B cell (primary cell): ENCODE measurements at regions not wholly inside any gene's neighbourhood (a gene's known extent, or its start where the extent isn't known, plus 50 kb on each side); places are given as distances from the start of the nearest gene placed in this dataset. TPM values are rescaled to one million over a fixed set of nuclear protein-coding genes. Genes with fewer than 3 reads are reported as not detected.

Experiments
- ATAC-seq: fragments of 200-7000 bp; cut with Tn5 transposase; one replicate; pipeline ENCODE4 v1.10.0; 2021; ENCODE audit warnings: low read depth, mild to moderate bottlenecking, moderate number of reproducible peaks, moderate library complexity
- CTCF ChIA-PET: fragments of 350-600 bp; sonication (Branson Sonifier 250); formaldehyde crosslinking; loops from one replicate; lab custom pipeline; 2021; ENCODE audit warnings: antibody characterized with exemption, inconsistent platforms; lab: Charles Lee
- POLR2A ChIA-PET: fragments of 350-600 bp; sonication (Branson Sonifier 250); formaldehyde crosslinking; loops from one replicate; lab custom pipeline; 2021; ENCODE audit warnings: antibody characterized with exemption; lab: Charles Lee
- DNase-seq: peaks from one replicate; pipeline ENCODE4 v3.0.0; 2013
- H2AFZ ChIP-seq: 2 replicates; pipeline ENCODE4 v1.6.1; 2012; ENCODE audit warnings: mild to moderate bottlenecking, low read depth, low read length; ENCODE audit not compliant: insufficient read depth, poor library complexity, severe bottlenecking
- H3K27ac ChIP-seq, 2 donors: 1 replicate in 1 of 2; 2 replicates in 1 of 2; pipeline ENCODE4 v1.5.1; 2012 to 2013; ENCODE audit warnings: low read length in 2 of 2, mild to moderate bottlenecking in 2 of 2, moderate library complexity in 1 of 2
- H3K27me3 ChIP-seq, 4 experiments: fragments of 200-600 bp in 1 of 4; sonication (generic) in 1 of 4; replicated peaks in 1 of 4; 1 replicate in 2 of 4; 2 replicates in 2 of 4; pipeline versions ENCODE4 v1.6.1 to v1.7.0; 2013 to 2016; ENCODE audit warnings: low read length in 3 of 4, mild to moderate bottlenecking in 2 of 4, mixed read lengths in 1 of 4, moderate library complexity in 1 of 4; ENCODE audit not compliant: insufficient read depth in 4 of 4, control insufficient read depth in 3 of 4; ENCODE audit errors: control extremely low read depth in 1 of 4
- H3K36me3 ChIP-seq, 2 experiments: replicated peaks in 1 of 2; 1 replicate in 1 of 2; 2 replicates in 1 of 2; pipeline versions ENCODE4 v1.6.1 to v1.7.1; 2013; ENCODE audit warnings: low read length in 1 of 2; ENCODE audit not compliant: insufficient read depth in 2 of 2, control insufficient read depth in 1 of 2; ENCODE audit errors: control extremely low read depth in 1 of 2, extremely low read depth in 1 of 2
- H3K4me1 ChIP-seq, 2 donors: fragments of 200-600 bp in 1 of 2; sonication (generic) in 1 of 2; 1 replicate in 1 of 2; 2 replicates in 1 of 2; pipeline versions ENCODE4 v1.5.1 to v1.6.1; 2013 to 2017; ENCODE audit warnings: low read length in 2 of 2; ENCODE audit not compliant: control insufficient read depth in 2 of 2, insufficient read depth in 2 of 2
- H3K4me2 ChIP-seq: replicated peaks from 2 replicates; pipeline ENCODE3; 2012; ENCODE audit warnings: mild to moderate bottlenecking, low read depth, low read length; ENCODE audit not compliant: poor library complexity, severe bottlenecking
- H3K4me3 ChIP-seq, 5 experiments: fragments of 200-600 bp in 1 of 5; sonication (generic) in 1 of 5; 1 replicate in 3 of 5; 2 replicates in 2 of 5; pipeline versions ENCODE4 v1.5.1 to v1.7.0; 2011 to 2016; ENCODE audit warnings: low read length in 4 of 5, mild to moderate bottlenecking in 4 of 5, low read depth in 2 of 5, control low read depth in 1 of 5, moderate library complexity in 1 of 5; ENCODE audit not compliant: insufficient read depth in 1 of 5; ENCODE audit errors: control extremely low read depth in 1 of 5, extremely low read depth in 1 of 5
- H3K79me2 ChIP-seq: fragments of 200-600 bp; sonication (generic); one replicate; pipeline ENCODE4 v1.6.0; 2016; ENCODE audit warnings: low read length; ENCODE audit not compliant: control insufficient read depth, insufficient read depth
- H3K9ac ChIP-seq: fragments of 200-600 bp; sonication (generic); 2 replicates; pipeline ENCODE4 v1.6.1; 2017; ENCODE audit warnings: mild to moderate bottlenecking, low read length, moderate library complexity
- H3K9me3 ChIP-seq, 3 donors: one replicate each; pipeline versions ENCODE4 v1.6.1 to v1.7.1; 2013; ENCODE audit warnings: low read length in 2 of 3; ENCODE audit not compliant: control insufficient read depth in 2 of 3, insufficient read depth in 1 of 3; ENCODE audit errors: control extremely low read depth in 1 of 3
- H4K20me1 ChIP-seq: 2 replicates; pipeline ENCODE4 v1.6.0; 2012; ENCODE audit warnings: mild to moderate bottlenecking, low read length; ENCODE audit not compliant: insufficient read depth, control insufficient read depth, poor library complexity, severe bottlenecking
- H3K27ac Mint-ChIP-seq: one replicate; pipeline ENCODE4 v1.8.0; 2021; ENCODE audit warnings: mixed read lengths
- H3K27me3 Mint-ChIP-seq: one replicate; pipeline ENCODE4 v1.8.0; 2021; ENCODE audit warnings: mixed read lengths
- H3K4me1 Mint-ChIP-seq: one replicate; pipeline ENCODE4 v1.8.0; 2021; ENCODE audit warnings: mixed read lengths
- H3K4me3 Mint-ChIP-seq: one replicate; pipeline ENCODE4 v1.8.0; 2021; ENCODE audit warnings: mixed read lengths
- H3K9me3 Mint-ChIP-seq: one replicate; pipeline ENCODE4 v1.8.0; 2022; ENCODE audit warnings: mixed read lengths; ENCODE audit not compliant: insufficient read depth
- EZH2 ChIP-seq: IDR thresholded peaks from 2 replicates; pipeline ENCODE4 v1.6.1; 2012; ENCODE audit warnings: borderline replicate concordance, low read depth, mild to moderate bottlenecking, moderate library complexity, low read length; ENCODE audit not compliant: insufficient read depth, poor library complexity, severe bottlenecking
- WGBS: methylation state at CpG from one replicate; pipeline ENCODE4 v1.1.5; 2013; ENCODE audit warnings: missing lambda C conversion rate; ENCODE audit not compliant: insufficient coverage; 5-methylcytosine and 5-hydroxymethylcytosine counted together
- intact Hi-C: fragments of 100-400 bp; cut with micrococcal nuclease; formaldehyde crosslinking; loops from one replicate; pipeline ENCODE4 v1.10.0; 2022
- small RNA-seq: library from RNA; depleted of rRNA; stranded (forward); fragments of <200 nt; gene quantifications from one replicate; pipeline ENCODE3, GENCODE V24; 2012; ENCODE audit warnings: low replicate concordance, low read depth; ENCODE audit not compliant: insufficient read length
- TF ChIP-seq, protein P1 (sequence below): fragments of 200-600 bp; IDR thresholded peaks from one replicate; pipeline ENCODE4 v1.8.0; 2022; ENCODE audit warnings: antibody characterized with exemption, mild to moderate bottlenecking

DNA sequence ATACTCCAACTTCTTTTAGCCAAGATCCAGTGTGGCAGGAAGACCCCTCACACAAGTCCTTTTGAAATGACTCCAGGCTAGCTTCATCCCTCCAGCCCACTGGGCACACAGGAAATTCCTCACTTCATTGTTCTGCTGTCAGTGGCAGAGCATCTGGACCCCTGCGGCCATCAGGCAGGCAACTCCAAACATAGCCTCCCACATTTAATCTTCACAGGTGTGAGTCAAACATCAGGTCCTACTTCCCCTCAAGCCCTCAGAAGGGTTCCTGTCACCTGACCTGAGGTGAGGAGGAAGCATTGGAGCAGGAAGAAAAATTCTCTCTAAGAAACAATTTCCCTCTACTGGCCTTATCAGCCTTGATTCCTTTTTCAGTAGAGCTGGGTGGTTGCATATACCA is 51.1 kb upstream of the C1GALT1 start:
- Mint-ChIP-seq H3K4me1 (peaks cover 15% of the 10 kb centered on the region), H3K4me3 (no peak overlapping the region), H3K9me3 (no peaks in the 10 kb centered on the region), H3K27ac (no peak overlapping the region), H3K27me3 (no peaks in the 10 kb centered on the region)
- no peak for ATAC-seq
- ChIA-PET POLR2A (no interaction called here), CTCF (interaction anchor here (1.1 kb wide), 1 partner anchor 26 kb away, joined by 4 read pairs; no protein-coding TSS in a partner anchor)
- Histone ChIP-seq H3K9me3 (peaks cover 0 to 4% (median 1%) of the 10 kb centered on the region in 3 donors), H3K4me1 (peaks cover 8 to 9% of the 10 kb centered on the region in 2 donors), H4K20me1 (no peaks in the 10 kb centered on the region), H3K36me3 (no peaks in the 10 kb centered on the region), H3K79me2 (no peaks in the 10 kb centered on the region), H3K4me3 (no peak overlapping the region), H3K27ac (no peak overlapping the region), H3K4me2 (peak overlapping the region; percentile 29), H3K9ac (no peak overlapping the region), H2AFZ (no peak overlapping the region), H3K27me3 (no peaks in the 10 kb centered on the region)
- 40% methylated on average over 1 of the region's 1 CpG for WGBS
- intact Hi-C loops = no loop called here
- DNase-seq = peak; percentile 29
- TF ChIP-seq EZH2 = no peak
- TF ChIP-seq, protein P1, sequence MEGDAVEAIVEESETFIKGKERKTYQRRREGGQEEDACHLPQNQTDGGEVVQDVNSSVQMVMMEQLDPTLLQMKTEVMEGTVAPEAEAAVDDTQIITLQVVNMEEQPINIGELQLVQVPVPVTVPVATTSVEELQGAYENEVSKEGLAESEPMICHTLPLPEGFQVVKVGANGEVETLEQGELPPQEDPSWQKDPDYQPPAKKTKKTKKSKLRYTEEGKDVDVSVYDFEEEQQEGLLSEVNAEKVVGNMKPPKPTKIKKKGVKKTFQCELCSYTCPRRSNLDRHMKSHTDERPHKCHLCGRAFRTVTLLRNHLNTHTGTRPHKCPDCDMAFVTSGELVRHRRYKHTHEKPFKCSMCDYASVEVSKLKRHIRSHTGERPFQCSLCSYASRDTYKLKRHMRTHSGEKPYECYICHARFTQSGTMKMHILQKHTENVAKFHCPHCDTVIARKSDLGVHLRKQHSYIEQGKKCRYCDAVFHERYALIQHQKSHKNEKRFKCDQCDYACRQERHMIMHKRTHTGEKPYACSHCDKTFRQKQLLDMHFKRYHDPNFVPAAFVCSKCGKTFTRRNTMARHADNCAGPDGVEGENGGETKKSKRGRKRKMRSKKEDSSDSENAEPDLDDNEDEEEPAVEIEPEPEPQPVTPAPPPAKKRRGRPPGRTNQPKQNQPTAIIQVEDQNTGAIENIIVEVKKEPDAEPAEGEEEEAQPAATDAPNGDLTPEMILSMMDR = no peak

Small RNA genes in the stretch of these regions (small RNA-seq; reads per million reads assigned to genes)
- gene AC079804.2 (not detected), gene MIR3683 (not detected), gene RF00019 (not detected)
